Spleen (tissue), 11 donors: ENCODE measurements at regions not wholly inside any gene's neighbourhood (a gene's known extent, or its start where the extent isn't known, plus 50 kb on each side); places are given as distances from the start of the nearest gene placed in this dataset.
A peak's percentile ranks its signal among the peaks of the same experiment; 100 is the strongest.
"Not testable (repeated sequence)": the region's sequence is repeated elsewhere in the genome, so short reads cannot be mapped to it uniquely, and the experiment has no call there.

ENCODE experiments used
- DNase-seq: peaks from one replicate; pipeline ENCODE4 v3.0.0-alpha.2; 2020
- H3K27ac ChIP-seq, 8 donors: fragments of 200-600 bp; sonication (generic) in 7 of 8; 1 replicate in 4 of 8; 2 replicates in 4 of 8; pipeline versions ENCODE4 v1.5.0 to v1.8.0; 2016 to 2021; ENCODE audit warnings: inconsistent platforms in 4 of 8, mild to moderate bottlenecking in 4 of 8, moderate library complexity in 1 of 8
- H3K27me3 ChIP-seq, 7 donors: fragments of 200-600 bp; sonication (generic) in 6 of 7; replicated peaks in 1 of 7; 1 replicate in 4 of 7; 2 replicates in 3 of 7; pipeline versions ENCODE4 v1.5.0 to v1.8.0; 2016 to 2021; ENCODE audit warnings: inconsistent platforms in 3 of 7, mild to moderate bottlenecking in 1 of 7
- H3K36me3 ChIP-seq, 6 donors: fragments of 200-600 bp; sonication (generic) in 5 of 6; 1 replicate in 4 of 6; 2 replicates in 2 of 6; pipeline versions ENCODE4 v1.5.0 to v1.8.0; 2016 to 2021; ENCODE audit warnings: inconsistent platforms in 2 of 6
- H3K4me1 ChIP-seq, 6 donors: fragments of 200-600 bp; sonication (generic) in 5 of 6; 1 replicate in 3 of 6; 2 replicates in 3 of 6; pipeline versions ENCODE4 v1.5.0 to v1.8.0; 2016 to 2021; ENCODE audit warnings: inconsistent platforms in 3 of 6
- H3K4me3 ChIP-seq, 8 donors: fragments of 200-600 bp; sonication (generic) in 7 of 8; 1 replicate in 4 of 8; 2 replicates in 4 of 8; pipeline versions ENCODE4 v1.5.0 to v1.8.0; 2016 to 2021; ENCODE audit warnings: inconsistent platforms in 4 of 8, mild to moderate bottlenecking in 4 of 8, moderate library complexity in 2 of 8
- H3K9me3 ChIP-seq, 8 donors: fragments of 200-600 bp; sonication (generic) in 7 of 8; 1 replicate in 4 of 8; 2 replicates in 4 of 8; pipeline versions ENCODE4 v1.5.0 to v1.8.0; 2016 to 2021; ENCODE audit warnings: inconsistent platforms in 4 of 8
- POLR2A ChIP-seq, 3 donors: fragments of 450-650 bp; IDR thresholded peaks; one replicate each; pipeline ENCODE4 v1.5.1; 2017; ENCODE audit warnings: antibody characterized with exemption in 3 of 3, mild to moderate bottlenecking in 1 of 3
- POLR2AphosphoS5 ChIP-seq, 3 donors: sonication (generic); formaldehyde crosslinking; IDR thresholded peaks; one replicate each; pipeline ENCODE4 v1.5.1; 2017; ENCODE audit warnings: antibody characterized with exemption in 3 of 3
- WGBS, 5 donors: extraction: QIAGEN DNeasy Blood & Tissue Kit in 3 of 5; methylation state at CpG; one replicate each; pipeline versions ENCODE4 v1.1.5 to v1.1.7; 2013 to 2018; 5-methylcytosine and 5-hydroxymethylcytosine counted together
- intact Hi-C: fragments of 100-400 bp; cut with DNase I; formaldehyde crosslinking; loops from one replicate; pipeline ENCODE4 v1.15.0; 2023; ENCODE audit warnings: low total_unique reads
- TF ChIP-seq, protein P1 (sequence below), 11 experiments: fragments of 200-600 bp in 7 of 11; fragments of 450-650 bp in 4 of 11; sonication (generic) in 4 of 11; IDR thresholded peaks in 8 of 11; conservative IDR thresholded peaks in 3 of 11; 1 replicate in 7 of 11; 2 replicates in 4 of 11; pipeline versions ENCODE4 v1.4.0 to v1.8.0; 2016 to 2021; ENCODE audit warnings: antibody characterized with exemption in 11 of 11, inconsistent platforms in 4 of 11, mild to moderate bottlenecking in 1 of 11
- donor health status: healthy with polysubstance abuse.
- donor health status: DM: no; HTN: no; CAD: no; lungs with moderate emphysema.
- donor health status: DM: no; HTN: no; CAD: no.
- donor health status: Bipolar disorder and iron deficiency.
- donor health status: healthy.
- donor health status: DM: no; HTN: no; CAD: no.
- donor health status: DM: yes; HTN: yes; CAD: no.

DNA sequence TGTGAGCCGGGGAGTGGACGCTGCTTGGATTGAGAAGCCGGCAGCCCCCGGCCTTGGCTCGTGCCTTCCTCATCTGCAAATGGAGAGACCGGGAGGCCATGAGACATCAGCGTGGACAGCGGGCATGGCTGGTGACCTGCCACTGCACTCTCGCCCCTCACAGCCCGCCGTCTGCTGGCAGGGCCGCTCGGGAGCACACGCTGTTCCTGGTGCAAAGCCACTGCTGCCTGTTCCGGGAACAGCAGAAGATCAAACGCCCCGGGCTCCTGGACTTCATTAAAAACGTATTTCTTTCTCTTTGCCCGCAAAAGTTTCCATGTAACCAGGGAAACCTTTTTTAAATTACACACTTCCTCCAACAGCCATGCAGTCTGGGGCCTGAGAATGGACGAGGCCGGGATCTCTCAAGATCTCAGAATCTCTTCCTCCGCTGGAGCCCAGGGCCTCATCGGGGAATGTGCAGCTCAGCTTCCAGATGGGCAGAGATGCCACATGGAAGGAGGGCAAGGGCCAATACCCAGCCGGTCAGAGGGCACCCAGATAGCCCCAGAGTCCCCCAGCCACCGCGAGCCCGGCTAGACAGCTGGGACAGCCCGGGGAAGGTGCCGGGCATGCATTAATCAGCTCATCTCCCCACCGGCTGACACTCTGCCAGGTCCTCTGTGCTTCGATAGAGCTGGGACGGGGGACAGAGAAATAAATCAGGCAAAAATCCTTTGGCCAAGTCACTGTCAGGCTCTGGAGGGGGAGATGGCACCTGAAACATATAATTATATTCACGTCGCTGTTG is 62.8 kb upstream of the PRR5 start:
- no peaks in the 10 kb centered on the region for H3K36me3 ChIP-seq
- no peaks in the 10 kb centered on the region for H3K9me3 ChIP-seq
- H3K27me3 ChIP-seq: peaks cover 0 to 23% (median 0%) of the 10 kb centered on the region in 7 donors
- peak; percentile 54 for DNase-seq
- no peak for TF ChIP-seq POLR2AphosphoS5 (IDR thresholded peaks at IDR 0.05)
- TF ChIP-seq POLR2A (IDR thresholded peaks at IDR 0.05): no peak
- TF ChIP-seq, protein P1, sequence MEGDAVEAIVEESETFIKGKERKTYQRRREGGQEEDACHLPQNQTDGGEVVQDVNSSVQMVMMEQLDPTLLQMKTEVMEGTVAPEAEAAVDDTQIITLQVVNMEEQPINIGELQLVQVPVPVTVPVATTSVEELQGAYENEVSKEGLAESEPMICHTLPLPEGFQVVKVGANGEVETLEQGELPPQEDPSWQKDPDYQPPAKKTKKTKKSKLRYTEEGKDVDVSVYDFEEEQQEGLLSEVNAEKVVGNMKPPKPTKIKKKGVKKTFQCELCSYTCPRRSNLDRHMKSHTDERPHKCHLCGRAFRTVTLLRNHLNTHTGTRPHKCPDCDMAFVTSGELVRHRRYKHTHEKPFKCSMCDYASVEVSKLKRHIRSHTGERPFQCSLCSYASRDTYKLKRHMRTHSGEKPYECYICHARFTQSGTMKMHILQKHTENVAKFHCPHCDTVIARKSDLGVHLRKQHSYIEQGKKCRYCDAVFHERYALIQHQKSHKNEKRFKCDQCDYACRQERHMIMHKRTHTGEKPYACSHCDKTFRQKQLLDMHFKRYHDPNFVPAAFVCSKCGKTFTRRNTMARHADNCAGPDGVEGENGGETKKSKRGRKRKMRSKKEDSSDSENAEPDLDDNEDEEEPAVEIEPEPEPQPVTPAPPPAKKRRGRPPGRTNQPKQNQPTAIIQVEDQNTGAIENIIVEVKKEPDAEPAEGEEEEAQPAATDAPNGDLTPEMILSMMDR (IDR thresholded peaks at IDR 0.05 in 8 of 11, conservative IDR thresholded peaks at IDR 0.05 in 3 of 11): no peak
- H3K4me3 ChIP-seq: no peak overlapping the region
- intact Hi-C loops: no loop called here
- no peak overlapping the region for H3K27ac ChIP-seq
- 71 to 80% (median 76%) methylated on average over 30 to 34 of the region's 34 CpGs for WGBS, 5 donors
- H3K4me1 ChIP-seq: peaks cover 0 to 16% (median 2%) of the 10 kb centered on the region in 6 donors

DNA sequence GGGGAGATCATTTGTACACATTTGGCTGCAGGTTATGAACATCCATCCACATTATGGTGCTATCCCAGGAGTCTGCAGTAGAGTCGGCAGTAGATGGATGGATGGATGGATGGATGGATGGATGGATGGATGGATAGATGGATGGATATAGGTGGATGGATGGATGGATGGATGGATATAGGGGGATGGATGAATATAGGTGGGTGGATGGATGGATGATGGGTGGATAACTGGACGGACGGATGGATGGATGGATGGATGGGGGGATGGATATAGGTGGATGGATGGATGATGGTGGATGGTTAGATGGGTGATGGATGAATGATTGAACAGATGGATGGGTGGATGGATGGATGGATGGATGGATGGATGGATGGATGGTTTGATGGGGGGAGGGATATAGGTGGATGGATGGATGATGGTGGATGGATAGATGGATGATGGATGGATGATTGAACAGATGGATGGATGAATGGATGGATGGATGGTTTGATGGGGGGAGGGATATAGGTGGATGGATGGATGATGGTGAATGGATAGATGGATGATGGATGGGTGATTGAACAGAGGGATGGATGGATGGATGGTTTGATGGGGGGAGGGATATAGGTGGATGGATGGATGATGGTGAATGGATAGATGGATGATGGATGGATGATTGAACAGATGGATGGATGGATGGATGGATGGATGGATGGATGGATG is 65.3 kb upstream of the PRR5 start:
- H3K27ac ChIP-seq, H3K9me3 ChIP-seq, H3K36me3 ChIP-seq, DNase-seq, H3K4me3 ChIP-seq, intact Hi-C loops: not testable (repeated sequence)
- H3K27me3 ChIP-seq: peaks cover 0 to 23% (median 0%) of the 10 kb centered on the region in 7 donors
- peaks cover 0 to 28% (median 7%) of the 10 kb centered on the region in 6 donors for H3K4me1 ChIP-seq
- WGBS, 5 donors: 94 to 100% (median 95%) methylated on average over 3 of the region's 3 CpGs

DNA sequence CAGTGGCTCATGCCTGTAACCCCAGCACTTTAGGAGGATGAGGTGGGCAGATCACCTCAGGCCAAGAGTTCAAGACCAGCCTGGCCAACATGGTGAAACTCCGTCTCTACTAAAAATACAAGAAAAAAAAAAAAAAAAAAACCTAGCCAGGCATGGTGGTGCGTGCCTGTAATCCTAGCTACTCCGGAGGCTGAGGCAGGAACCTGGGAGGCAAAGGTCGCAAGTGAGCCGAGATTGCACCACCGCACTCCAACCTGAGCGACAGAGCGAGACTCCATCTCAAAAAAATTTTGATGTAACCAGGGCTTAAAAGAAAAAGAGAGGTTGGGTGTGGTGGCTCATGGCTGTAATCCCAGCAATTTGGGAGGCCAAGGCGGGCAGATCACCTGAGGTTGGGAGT is 66.4 kb upstream of the PRR5 start:
- DNase-seq, intact Hi-C loops, H3K4me3 ChIP-seq, H3K36me3 ChIP-seq, H3K9me3 ChIP-seq, H3K27ac ChIP-seq: not testable (repeated sequence)
- WGBS, 5 donors: 86 to 96% (median 90%) methylated on average over 9 of the region's 9 CpGs
- peaks cover 0 to 25% (median 7%) of the 10 kb centered on the region in 6 donors for H3K4me1 ChIP-seq
- peaks cover 0 to 20% (median 0%) of the 10 kb centered on the region in 7 donors for H3K27me3 ChIP-seq

DNA sequence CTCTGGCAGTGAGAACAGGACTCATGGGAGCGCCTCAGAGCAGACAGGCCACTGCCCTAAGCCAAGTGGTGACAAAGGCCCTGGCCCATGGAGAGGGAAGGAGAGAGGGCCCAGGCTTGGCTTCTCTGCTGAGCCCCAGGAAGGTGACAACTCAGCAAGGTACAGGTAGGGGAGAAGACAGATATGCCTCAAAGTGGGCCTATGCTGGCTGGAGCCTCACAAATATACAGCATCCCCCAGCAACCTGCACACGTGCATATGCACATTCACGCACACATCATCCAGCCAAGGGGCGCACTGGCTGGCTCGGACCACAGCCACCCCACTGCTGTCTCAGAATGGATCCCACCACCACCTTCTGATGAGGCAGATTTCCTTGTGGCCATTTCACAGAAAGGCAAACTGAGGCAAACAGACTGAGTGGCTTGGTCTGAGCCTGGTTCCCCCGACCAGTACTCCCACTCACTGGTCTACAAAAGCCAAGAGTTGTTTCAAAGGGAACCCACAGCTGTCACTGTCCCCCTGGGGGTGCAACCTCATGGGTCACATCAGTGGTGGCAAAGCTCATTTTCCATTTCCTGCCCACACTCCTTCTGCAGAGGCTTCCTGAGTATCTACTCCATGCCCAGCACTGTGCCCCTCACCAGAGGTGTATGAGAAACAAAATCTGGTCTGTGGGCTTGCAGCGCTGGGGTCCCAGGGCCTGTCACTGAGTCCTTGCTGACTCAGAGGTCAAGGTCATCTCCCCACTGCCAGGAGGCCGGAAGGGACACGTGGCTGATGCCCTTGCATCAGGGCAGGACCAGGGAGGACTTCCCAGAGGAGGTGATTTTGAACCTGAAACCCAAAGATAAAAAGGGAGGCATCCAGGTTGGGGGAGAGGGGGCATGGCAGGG is 67.3 kb upstream of the PRR5 start:
- Histone ChIP-seq H3K27me3 (peaks cover 0 to 11% (median 0%) of the 10 kb centered on the region in 7 donors), H3K4me3 (no peak overlapping the region), H3K9me3 (peaks cover 0 to 4% (median 0%) of the 10 kb centered on the region in 8 donors), H3K4me1 (peaks cover 0 to 18% (median 5%) of the 10 kb centered on the region in 6 donors), H3K27ac (no peak overlapping the region), H3K36me3 (no peaks in the 10 kb centered on the region)
- 63 to 78% (median 74%) methylated on average over 7 to 9 of the region's 9 CpGs for WGBS, 5 donors
- no peak for TF ChIP-seq POLR2AphosphoS5 (IDR thresholded peaks at IDR 0.05)
- no peak for TF ChIP-seq POLR2A (IDR thresholded peaks at IDR 0.05)
- TF ChIP-seq, protein P1 (IDR thresholded peaks at IDR 0.05 in 8 of 11, conservative IDR thresholded peaks at IDR 0.05 in 3 of 11): no peak
- intact Hi-C loops: no loop called here
- DNase-seq: no peak
